ENCODE measurements at regions not wholly inside any gene's neighbourhood (a gene's known extent, or its start where the extent isn't known, plus 50 kb on each side); places are given as distances from the start of the nearest gene placed in this dataset.

- ChIA-PET CTCF (no interaction called here), POLR2A (no interaction called here)
- DNase-seq (ENCODE audit: extremely low spot score): no peak
- TF ChIP-seq LEF1 (IDR thresholded peaks at IDR 0.05; ENCODE audit: borderline replicate concordance) (no peak), HDGF (IDR thresholded peaks at IDR 0.05; ENCODE audit: borderline replicate concordance) (no peak), NFRKB (IDR thresholded peaks at IDR 0.05) (no peak), FOXA1 (IDR thresholded peaks at IDR 0.05) (no peak), BHLHE40 (IDR thresholded peaks at IDR 0.05; ENCODE audit: borderline replicate concordance) (no peak)
These were observed 770.0 kb upstream of the RGS18 start for GRCh38 chr1:191388283-191388682.

GRCh38 chr1:191396622-191397021 lies 761.6 kb upstream of the RGS18 start:
- no peak for DNase-seq (ENCODE audit: extremely low spot score)
- no peak for TF ChIP-seq TARDBP (IDR thresholded peaks at IDR 0.05)
- no peak for TF ChIP-seq HDGF (IDR thresholded peaks at IDR 0.05; ENCODE audit: borderline replicate concordance)
- no peak for TF ChIP-seq L3MBTL2 (conservative IDR thresholded peaks at IDR 0.05)
- ChIA-PET CTCF (no interaction called here), POLR2A (no interaction called here)

DNA sequence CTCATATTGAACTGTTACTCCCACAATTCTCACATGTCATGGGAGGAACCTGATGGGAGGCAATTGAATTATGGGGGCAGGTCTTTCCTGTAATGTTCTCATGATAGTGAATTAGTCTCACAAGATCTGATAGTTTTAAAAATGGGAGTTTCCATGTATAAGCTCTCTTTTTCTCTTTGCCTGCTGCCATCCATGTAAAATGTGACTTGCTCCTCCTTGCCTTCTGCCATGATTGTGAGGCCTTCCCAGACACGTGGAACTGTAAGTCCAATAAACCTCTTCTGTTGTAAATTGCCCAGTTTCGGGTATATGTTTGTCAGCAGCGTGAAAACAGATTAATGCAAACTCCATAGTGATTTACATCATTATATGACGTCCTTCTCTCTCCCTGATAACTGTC lies 759.7 kb upstream of the RGS18 start:
- DNase-seq (ENCODE audit: extremely low spot score): no peak
- TF ChIP-seq FOXK2 (IDR thresholded peaks at IDR 0.05) (no peak), TARDBP (IDR thresholded peaks at IDR 0.05) (no peak), ARNT (IDR thresholded peaks at IDR 0.05) (no peak), FOXM1 (IDR thresholded peaks at IDR 0.05; ENCODE audit: borderline replicate concordance) (no peak), SP1 (IDR thresholded peaks at IDR 0.05) (no peak), HDGF (IDR thresholded peaks at IDR 0.05; ENCODE audit: borderline replicate concordance) (no peak), BHLHE40 (IDR thresholded peaks at IDR 0.05; ENCODE audit: borderline replicate concordance) (no peak), ZNF384 (IDR thresholded peaks at IDR 0.05) (no peak), NFRKB (IDR thresholded peaks at IDR 0.05) (no peak), LEF1 (IDR thresholded peaks at IDR 0.05; ENCODE audit: borderline replicate concordance) (no peak), L3MBTL2 (conservative IDR thresholded peaks at IDR 0.05) (no peak), SUZ12 (IDR thresholded peaks at IDR 0.05) (no peak), FOXA1 (IDR thresholded peaks at IDR 0.05) (no peak), CTBP1 (IDR thresholded peaks at IDR 0.05; ENCODE audit: borderline replicate concordance) (no peak), ELF4 (IDR thresholded peaks at IDR 0.05) (no peak)
- TF ChIP-seq, protein P1, sequence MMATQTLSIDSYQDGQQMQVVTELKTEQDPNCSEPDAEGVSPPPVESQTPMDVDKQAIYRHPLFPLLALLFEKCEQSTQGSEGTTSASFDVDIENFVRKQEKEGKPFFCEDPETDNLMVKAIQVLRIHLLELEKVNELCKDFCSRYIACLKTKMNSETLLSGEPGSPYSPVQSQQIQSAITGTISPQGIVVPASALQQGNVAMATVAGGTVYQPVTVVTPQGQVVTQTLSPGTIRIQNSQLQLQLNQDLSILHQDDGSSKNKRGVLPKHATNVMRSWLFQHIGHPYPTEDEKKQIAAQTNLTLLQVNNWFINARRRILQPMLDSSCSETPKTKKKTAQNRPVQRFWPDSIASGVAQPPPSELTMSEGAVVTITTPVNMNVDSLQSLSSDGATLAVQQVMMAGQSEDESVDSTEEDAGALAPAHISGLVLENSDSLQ (IDR thresholded peaks at IDR 0.05): no peak
- CTCF ChIA-PET: no interaction called here
- POLR2A ChIA-PET: no interaction called here

GRCh38 chr1:191405417-191405816 lies 752.8 kb upstream of the RGS18 start:
- CTCF ChIA-PET: no interaction called here
- DNase-seq (ENCODE audit: extremely low spot score): no peak
- TF ChIP-seq SP1 (IDR thresholded peaks at IDR 0.05) (no peak), FOXM1 (IDR thresholded peaks at IDR 0.05; ENCODE audit: borderline replicate concordance) (no peak), FOXA1 (IDR thresholded peaks at IDR 0.05) (no peak), FOXK2 (IDR thresholded peaks at IDR 0.05) (no peak), NFRKB (IDR thresholded peaks at IDR 0.05) (no peak), SUZ12 (IDR thresholded peaks at IDR 0.05) (no peak), ELF4 (IDR thresholded peaks at IDR 0.05) (no peak), ZNF384 (IDR thresholded peaks at IDR 0.05) (no peak), ARNT (IDR thresholded peaks at IDR 0.05) (no peak), TARDBP (IDR thresholded peaks at IDR 0.05) (no peak), BHLHE40 (IDR thresholded peaks at IDR 0.05; ENCODE audit: borderline replicate concordance) (no peak), L3MBTL2 (conservative IDR thresholded peaks at IDR 0.05) (no peak), HDGF (IDR thresholded peaks at IDR 0.05; ENCODE audit: borderline replicate concordance) (no peak), CTBP1 (IDR thresholded peaks at IDR 0.05; ENCODE audit: borderline replicate concordance) (no peak), LEF1 (IDR thresholded peaks at IDR 0.05; ENCODE audit: borderline replicate concordance) (no peak)
- TF ChIP-seq, protein P1 (IDR thresholded peaks at IDR 0.05): no peak
- POLR2A ChIA-PET: no interaction called here

GRCh38 chr1:191414981-191415640 lies 743.2 kb upstream of the RGS18 start:
- ChIA-PET POLR2A (no interaction called here), CTCF (no interaction called here)
- no peak for DNase-seq (ENCODE audit: extremely low spot score)
- TF ChIP-seq SUZ12 (IDR thresholded peaks at IDR 0.05): no peak
- no peak for TF ChIP-seq TARDBP (IDR thresholded peaks at IDR 0.05)
- TF ChIP-seq SP1 (IDR thresholded peaks at IDR 0.05): no peak
- no peak for TF ChIP-seq ARNT (IDR thresholded peaks at IDR 0.05)
- TF ChIP-seq LEF1 (IDR thresholded peaks at IDR 0.05; ENCODE audit: borderline replicate concordance): no peak
- TF ChIP-seq, protein P1 (IDR thresholded peaks at IDR 0.05): no peak
- TF ChIP-seq NFRKB (IDR thresholded peaks at IDR 0.05): no peak
- no peak for TF ChIP-seq FOXK2 (IDR thresholded peaks at IDR 0.05)
- TF ChIP-seq L3MBTL2 (conservative IDR thresholded peaks at IDR 0.05): no peak

DNA sequence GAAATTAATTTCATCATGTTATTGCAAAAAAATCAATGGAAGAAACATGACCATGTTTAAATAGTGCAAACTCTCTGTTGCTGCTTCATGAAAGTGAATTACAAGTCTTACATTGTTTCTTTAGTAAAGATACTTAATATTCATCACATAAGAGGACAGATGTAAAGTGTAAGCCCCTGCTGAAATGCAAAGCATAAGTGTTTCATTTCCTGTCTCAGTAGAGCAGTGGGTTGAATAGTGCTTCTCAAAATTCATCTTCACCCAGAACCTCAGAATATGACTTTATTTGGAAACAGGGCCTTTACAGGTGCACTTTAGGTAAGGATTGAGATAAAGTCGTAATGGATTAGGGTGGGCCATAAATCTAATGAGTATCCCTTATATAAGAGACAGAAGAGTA lies 738.4 kb upstream of the RGS18 start:
- no peak for DNase-seq (ENCODE audit: extremely low spot score)
- no peak for TF ChIP-seq FOXK2 (IDR thresholded peaks at IDR 0.05)
- no peak for TF ChIP-seq ARNT (IDR thresholded peaks at IDR 0.05)
- TF ChIP-seq BHLHE40 (IDR thresholded peaks at IDR 0.05; ENCODE audit: borderline replicate concordance): no peak
- TF ChIP-seq ZNF384 (IDR thresholded peaks at IDR 0.05): no peak
- no peak for TF ChIP-seq SP1 (IDR thresholded peaks at IDR 0.05)
- TF ChIP-seq LEF1 (IDR thresholded peaks at IDR 0.05; ENCODE audit: borderline replicate concordance): no peak
- TF ChIP-seq FOXM1 (IDR thresholded peaks at IDR 0.05; ENCODE audit: borderline replicate concordance): no peak
- TF ChIP-seq NFRKB (IDR thresholded peaks at IDR 0.05): no peak
- no peak for TF ChIP-seq SUZ12 (IDR thresholded peaks at IDR 0.05)
- TF ChIP-seq FOXA1 (IDR thresholded peaks at IDR 0.05): no peak
- no peak for TF ChIP-seq ELF4 (IDR thresholded peaks at IDR 0.05)
- TF ChIP-seq, protein P1 (IDR thresholded peaks at IDR 0.05): no peak
- TF ChIP-seq CTBP1 (IDR thresholded peaks at IDR 0.05; ENCODE audit: borderline replicate concordance): no peak
- no peak for TF ChIP-seq HDGF (IDR thresholded peaks at IDR 0.05; ENCODE audit: borderline replicate concordance)
- no peak for TF ChIP-seq L3MBTL2 (conservative IDR thresholded peaks at IDR 0.05)
- no peak for TF ChIP-seq TARDBP (IDR thresholded peaks at IDR 0.05)
- ChIA-PET POLR2A (no interaction called here), CTCF (no interaction called here)
